ENCODE measurements at regions not wholly inside any gene's neighbourhood (a gene's known extent, or its start where the extent isn't known, plus 50 kb on each side); places are given as distances from the start of the nearest gene placed in this dataset.

GRCh38 chr11:116473206-116473769 lies 299.5 kb downstream of the BUD13 start:
- peaks cover 0 to 4% of the 10 kb centered on the region in 2 donors for H3K4me1 ChIP-seq (replicated peaks in 1 of 2)
- no peaks in the 10 kb centered on the region for H3K9me3 ChIP-seq (replicated peaks in 1 of 3)
- WGBS, 4 donors: 33 to 68% (median 43%) methylated on average over 1 of the region's 1 CpG; no CpG with 5 or more reads in 1 of the 4 donors
- TF ChIP-seq POLR2A (IDR thresholded peaks at IDR 0.05): no peak
- TF ChIP-seq CTCF (IDR thresholded peaks at IDR 0.05): no peak
- H3K36me3 ChIP-seq (replicated peaks in 1 of 2): no peaks in the 10 kb centered on the region
- no peaks in the 10 kb centered on the region for H3K27me3 ChIP-seq
- no peak overlapping the region for H3K27ac ChIP-seq
- no peak for DNase-seq
- no peak overlapping the region for H3K4me3 ChIP-seq
- intact Hi-C loops (cut with DNase I): no loop called here

- TF ChIP-seq CTCF (IDR thresholded peaks at IDR 0.05) (no peak), POLR2A (IDR thresholded peaks at IDR 0.05) (no peak)
- peaks cover 0 to 4% of the 10 kb centered on the region in 2 donors for H3K4me1 ChIP-seq (replicated peaks in 1 of 2)
- intact Hi-C loops (cut with DNase I): no loop called here
These were observed 300.1 kb downstream of the BUD13 start for GRCh38 chr11:116472651-116473050.

GRCh38 chr11:116471608-116472256 lies 301.1 kb downstream of the BUD13 start:
- Histone ChIP-seq H3K27me3 (no peaks in the 10 kb centered on the region), H3K4me1 (replicated peaks in 1 of 2) (peaks cover 0 to 4% of the 10 kb centered on the region in 2 donors), H3K4me3 (no peak overlapping the region), H3K36me3 (replicated peaks in 1 of 2) (no peaks in the 10 kb centered on the region), H3K27ac (no peak overlapping the region), H3K9me3 (replicated peaks in 1 of 3) (no peaks in the 10 kb centered on the region)
- TF ChIP-seq POLR2A (IDR thresholded peaks at IDR 0.05) (no peak), CTCF (IDR thresholded peaks at IDR 0.05) (no peak)
- 59 to 78% (median 62%) methylated on average over 3 of the region's 3 CpGs for WGBS, 4 donors
- intact Hi-C loops (cut with DNase I): no loop called here
- DNase-seq: no peak

More at GRCh38 chr11:116472651-116473050, 300.1 kb downstream of the BUD13 start:
- no peak for DNase-seq
- Histone ChIP-seq H3K36me3 (replicated peaks in 1 of 2) (no peaks in the 10 kb centered on the region), H3K4me3 (no peak overlapping the region), H3K27me3 (no peaks in the 10 kb centered on the region), H3K27ac (no peak overlapping the region), H3K9me3 (replicated peaks in 1 of 3) (no peaks in the 10 kb centered on the region)
- 55 to 72% (median 62%) methylated on average over 1 of the region's 1 CpG for WGBS, 4 donors

- H3K27ac ChIP-seq: no peak overlapping the region
- H3K4me3 ChIP-seq: no peak overlapping the region
- H3K9me3 ChIP-seq (replicated peaks in 1 of 3): no peaks in the 10 kb centered on the region
- H3K27me3 ChIP-seq: no peaks in the 10 kb centered on the region
- WGBS, 4 donors: 45 to 95% (median 86%) methylated on average over 2 of the region's 2 CpGs
- peaks cover 0 to 4% of the 10 kb centered on the region in 2 donors for H3K4me1 ChIP-seq (replicated peaks in 1 of 2)
- intact Hi-C loops (cut with DNase I): no loop called here
- no peak for TF ChIP-seq CTCF (IDR thresholded peaks at IDR 0.05)
- no peak for TF ChIP-seq POLR2A (IDR thresholded peaks at IDR 0.05)
- no peaks in the 10 kb centered on the region for H3K36me3 ChIP-seq (replicated peaks in 1 of 2)
- no peak for DNase-seq
These were observed 304.1 kb downstream of the BUD13 start for GRCh38 chr11:116468699-116469098.
